OCI-LY7 (cell line): ENCODE measurements at regions not wholly inside any gene's neighbourhood (a gene's known extent, or its start where the extent isn't known, plus 50 kb on each side); places are given as distances from the start of the nearest gene placed in this dataset.

ENCODE experiments used
- CTCF ChIP-seq: fragments of 200-600 bp; sonication (generic); conservative IDR thresholded peaks from 2 replicates; pipeline ENCODE4 v1.5.1; 2014; ENCODE audit warnings: mild to moderate bottlenecking, antibody characterized with exemption, low read length, moderate library complexity, mixed read lengths
- EZH2phosphoT487 ChIP-seq: fragments of 200-600 bp; sonication (generic); IDR thresholded peaks from 2 replicates; pipeline ENCODE4 v1.6.1; 2018; ENCODE audit warnings: low read depth, borderline replicate concordance, mild to moderate bottlenecking, mixed run types, antibody characterized with exemption, low read length, moderate library complexity, mixed read lengths

- TF ChIP-seq CTCF: no peak
- no peak for TF ChIP-seq EZH2phosphoT487
Measured at GRCh38 chr15:24150542-24150941, 463.4 kb upstream of the NDN start.
